Gastrocnemius medialis (tissue), 4 donors: ENCODE measurements at regions not wholly inside any gene's neighbourhood (a gene's known extent, or its start where the extent isn't known, plus 50 kb on each side); places are given as distances from the start of the nearest gene placed in this dataset.

Source experiments
- CTCF ChIP-seq, 5 experiments: fragments of 450-650 bp in 3 of 5; fragments of 200-600 bp in 2 of 5; sonication (generic) in 2 of 5; IDR thresholded peaks in 4 of 5; conservative IDR thresholded peaks in 1 of 5; 1 replicate in 4 of 5; 2 replicates in 1 of 5; pipeline ENCODE4 v1.5.1; 2016 to 2019; ENCODE audit warnings: antibody characterized with exemption in 5 of 5, mild to moderate bottlenecking in 3 of 5, moderate library complexity in 3 of 5
- POLR2A ChIP-seq, 2 donors: fragments of 450-650 bp; IDR thresholded peaks; one replicate each; pipeline ENCODE4 v1.6.1; 2017; ENCODE audit warnings: antibody characterized with exemption in 2 of 2, mild to moderate bottlenecking in 2 of 2, moderate library complexity in 2 of 2

DNA sequence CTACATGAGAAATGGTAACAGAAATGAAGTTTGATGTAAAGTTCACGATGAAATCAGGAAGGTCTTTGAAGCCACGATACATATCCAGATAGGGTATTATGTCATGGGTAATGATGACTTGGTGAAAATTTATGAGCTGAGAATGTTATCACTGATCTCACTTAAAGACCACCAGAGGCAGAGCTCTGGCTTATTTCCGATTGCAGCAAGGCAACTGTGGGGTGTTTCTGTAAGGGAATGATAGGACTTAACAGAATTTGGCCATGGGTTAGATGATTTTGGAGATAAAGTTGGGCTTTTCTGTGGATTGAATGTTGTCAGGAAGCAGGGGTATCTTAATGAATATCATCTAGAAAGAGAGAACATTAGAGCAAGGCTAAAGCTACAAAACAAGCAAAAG, 508.4 kb downstream of the HDGFL1 start:
- TF ChIP-seq POLR2A (IDR thresholded peaks at IDR 0.05) (no peak), CTCF (IDR thresholded peaks at IDR 0.05 in 4 of 5, conservative IDR thresholded peaks at IDR 0.05 in 1 of 5) (no peak)
